A549 (cell line): ENCODE measurements at regions not wholly inside any gene's neighbourhood (a gene's known extent, or its start where the extent isn't known, plus 50 kb on each side); places are given as distances from the start of the nearest gene placed in this dataset.

Experiments used
- ATAC-seq, 2 experiments: fragments of 200-7000 bp in 1 of 2; fragments of >200 bp in 1 of 2; cut with Nextera tagmentation in 1 of 2; cut with Tn5 transposase in 1 of 2; 3 replicates each; pipeline versions ENCODE4 v1.8.0 to v1.9.1; 2018 to 2020; ENCODE audit warnings: mild to moderate bottlenecking in 1 of 2, moderate library complexity in 1 of 2
- CTCF ChIA-PET: fragments of 300-600 bp; sonication (Branson Sonifier 250); formaldehyde crosslinking; extraction: SDS; loops from one replicate; lab custom pipeline; 2021; ENCODE audit warnings: antibody characterized with exemption, inconsistent platforms; lab: Yijun Ruan, JAX
- POLR2A ChIA-PET: fragments of 350-600 bp; formaldehyde crosslinking; extraction: SDS; loops from one replicate; lab custom pipeline; 2021; ENCODE audit warnings: antibody characterized with exemption, inconsistent platforms; lab: Yijun Ruan, JAX
- DNase-seq, 2 experiments: peaks; one replicate each; pipeline versions ENCODE4 v3.0.0 to v3.0.0-alpha.2; 2011 to 2016; ENCODE audit warnings: low read depth in 1 of 2, low spot score in 1 of 2
- FAIRE-seq: peaks from 2 replicates; lab custom pipeline; 2011; peaks lifted over from hg19 to GRCh38; lab: Jason Lieb, UNC
- H3K27ac ChIP-seq, 2 experiments: fragments of >200 bp; sonication (Bioruptor Twin); formaldehyde crosslinking; 3 replicates each; pipeline ENCODE4 v1.5.1; 2016 to 2017
- H3K4me1 ChIP-seq: fragments of >200 bp; sonication (Bioruptor Twin); formaldehyde crosslinking; 3 replicates; pipeline ENCODE4 v1.6.1; 2016
- H3K4me2 ChIP-seq: fragments of >200 bp; sonication (Bioruptor Twin); formaldehyde crosslinking; 3 replicates; pipeline ENCODE4 v1.6.1; 2016
- H3K4me3 ChIP-seq: fragments of >200 bp; sonication (Bioruptor Twin); formaldehyde crosslinking; 3 replicates; pipeline ENCODE4 v1.5.1; 2016
- H3K9me3 ChIP-seq: fragments of >200 bp; sonication (Bioruptor Twin); formaldehyde crosslinking; 3 replicates; pipeline ENCODE4 v1.6.1; 2016
- CBX2 ChIP-seq: fragments of 200-600 bp; sonication (generic); IDR thresholded peaks from 2 replicates; pipeline ENCODE4 v1.6.1; 2016; ENCODE audit warnings: low read depth, mild to moderate bottlenecking, borderline replicate concordance
- CBX8 ChIP-seq: fragments of 200-600 bp; sonication (generic); IDR thresholded peaks from 2 replicates; pipeline ENCODE4 v1.6.1; 2016
- CHD2 ChIP-seq: fragments of 150-350 bp; IDR thresholded peaks from 2 replicates; pipeline ENCODE4 v1.6.1; 2014; ENCODE audit warnings: low read length; ENCODE audit not compliant: partially characterized antibody
- CHD4 ChIP-seq: fragments of 200-600 bp; sonication (generic); IDR thresholded peaks from 2 replicates; pipeline ENCODE4 v1.6.1; 2016; ENCODE audit warnings: antibody characterized with exemption, mild to moderate bottlenecking, borderline replicate concordance
- FOSB ChIP-seq: fragments of 250-450 bp; sonication (Bioruptor Pico); IDR thresholded peaks from 2 replicates; pipeline ENCODE4 v1.5.0; 2020; ENCODE audit warnings: mild to moderate bottlenecking, moderate library complexity
- FOSL2 ChIP-seq, 2 experiments: fragments of 450-650 bp in 1 of 2; fragments of >200 bp in 1 of 2; sonication (Bioruptor Twin) in 1 of 2; formaldehyde crosslinking; IDR thresholded peaks; 2 replicates each; pipeline versions ENCODE4 v1.5.0 to v1.6.1; 2016 to 2020; ENCODE audit warnings: mild to moderate bottlenecking in 1 of 2, moderate library complexity in 1 of 2
- HEYL ChIP-seq: fragments of 250-450 bp; sonication (Bioruptor Pico); IDR thresholded peaks from 2 replicates; pipeline ENCODE4 v1.8.0; 2021; ENCODE audit warnings: mild to moderate bottlenecking, moderate library complexity
- HOXB5 ChIP-seq: fragments of 250-450 bp; sonication (Bioruptor Pico); IDR thresholded peaks from 2 replicates; pipeline ENCODE4 v1.5.0; 2020; ENCODE audit warnings: mild to moderate bottlenecking, moderate library complexity
- KDM5A ChIP-seq: fragments of 200-600 bp; sonication (generic); IDR thresholded peaks from 2 replicates; pipeline ENCODE4 v1.6.1; 2016; ENCODE audit warnings: antibody characterized with exemption, mild to moderate bottlenecking
- MAFK ChIP-seq: fragments of 450-650 bp; IDR thresholded peaks from 2 replicates; pipeline ENCODE4 v1.6.1; 2014; ENCODE audit not compliant: partially characterized antibody
- MAZ ChIP-seq: fragments of 150-350 bp; IDR thresholded peaks from 2 replicates; pipeline ENCODE4 v1.6.1; 2014; ENCODE audit warnings: antibody characterized with exemption, low read depth, low read length, borderline replicate concordance
- MYC ChIP-seq: IDR thresholded peaks from 2 replicates; pipeline ENCODE4 v1.6.1; 2012; ENCODE audit warnings: mild to moderate bottlenecking, inconsistent platforms, low read length, improper control_type of control experiment, borderline replicate concordance
- NFE2L2 ChIP-seq: fragments of 150-350 bp; conservative IDR thresholded peaks from 2 replicates; pipeline ENCODE4 v1.6.1; 2014; ENCODE audit warnings: low read length
- NR3C1 ChIP-seq: fragments of >200 bp; sonication (Bioruptor Twin); formaldehyde crosslinking; IDR thresholded peaks from 3 replicates; pipeline ENCODE4 v1.6.1; 2017
- PBX3 ChIP-seq: IDR thresholded peaks from 2 replicates; pipeline ENCODE4 v1.6.1; 2012
- POLR2A ChIP-seq: IDR thresholded peaks from 2 replicates; pipeline ENCODE4 v1.6.1; 2012; ENCODE audit warnings: mild to moderate bottlenecking, low read length
- POLR2AphosphoS2 ChIP-seq: conservative IDR thresholded peaks from 2 replicates; pipeline ENCODE4 v1.6.1; 2012; ENCODE audit warnings: low read length, improper control_type of control experiment, inconsistent platforms
- RCOR1 ChIP-seq: fragments of 150-350 bp; IDR thresholded peaks from 2 replicates; pipeline ENCODE4 v1.6.1; 2014; ENCODE audit warnings: antibody characterized with exemption, low read length, low read depth
- RNF2 ChIP-seq: fragments of 200-600 bp; sonication (generic); IDR thresholded peaks from 2 replicates; pipeline ENCODE4 v1.6.1; 2016; ENCODE audit warnings: low read depth, mild to moderate bottlenecking, antibody characterized with exemption, moderate library complexity, borderline replicate concordance
- ZFP36 ChIP-seq: fragments of 450-650 bp; IDR thresholded peaks from 2 replicates; pipeline ENCODE4 v1.6.1; 2014; ENCODE audit warnings: borderline replicate concordance; ENCODE audit not compliant: partially characterized antibody
- ZSCAN20 ChIP-seq: fragments of 250-450 bp; sonication (Bioruptor Pico); IDR thresholded peaks from 2 replicates; pipeline ENCODE4 v1.8.0; 2022; ENCODE audit warnings: mild to moderate bottlenecking, moderate library complexity
- WGBS: methylation state at CpG from one replicate; pipeline ENCODE4 v1.1.6; 2017; ENCODE audit errors: missing lambda C conversion rate; 5-methylcytosine and 5-hydroxymethylcytosine counted together
- TF ChIP-seq, protein P1 (sequence below): fragments of 450-650 bp; IDR thresholded peaks from 2 replicates; pipeline ENCODE4 v1.6.1; 2014; ENCODE audit warnings: antibody characterized with exemption
- TF ChIP-seq, protein P2 (sequence below): fragments of >200 bp; sonication (Bioruptor Twin); formaldehyde crosslinking; IDR thresholded peaks from 2 replicates; pipeline ENCODE4 v1.6.1; 2016
- TF ChIP-seq, protein P3 (sequence below): fragments of 250-450 bp; sonication (Bioruptor Pico); IDR thresholded peaks from 2 replicates; pipeline ENCODE4 v1.5.0; 2021; ENCODE audit warnings: mild to moderate bottlenecking, moderate library complexity, borderline replicate concordance
- TF ChIP-seq, protein P4 (sequence below): fragments of 200-600 bp; sonication (generic); IDR thresholded peaks from 2 replicates; pipeline ENCODE4 v1.6.1; 2016; ENCODE audit warnings: antibody characterized with exemption, mild to moderate bottlenecking, moderate library complexity
- TF ChIP-seq, protein P5 (sequence below): IDR thresholded peaks from 2 replicates; pipeline ENCODE4 v1.6.1; 2012
- TF ChIP-seq, protein P6 (sequence below): fragments of 150-350 bp; IDR thresholded peaks from 2 replicates; pipeline ENCODE4 v1.6.1; 2014; ENCODE audit warnings: low read depth, mild to moderate bottlenecking, low read length
- TF ChIP-seq, protein P7 (sequence below): fragments of >200 bp; sonication (Bioruptor Twin); formaldehyde crosslinking; IDR thresholded peaks from 3 replicates; pipeline ENCODE4 v1.6.1; 2016

- TF ChIP-seq HOXB5 (CRISPR knock-in tag) (no peak), RNF2 (no peak), CHD2 (no peak), MAFK (no peak), ZFP36 (no peak), CBX2 (no peak), FOSL2 (IDR thresholded peaks at IDR 0.05) (no peak), FOSL2 (CRISPR knock-in tag; IDR thresholded peaks at IDR 0.05) (no peak), POLR2AphosphoS2 (no peak), HEYL (CRISPR knock-in tag) (no peak), MYC (no peak), CBX8 (no peak), NR3C1 (no peak), RCOR1 (no peak), POLR2A (no peak)
- TF ChIP-seq, protein P1, sequence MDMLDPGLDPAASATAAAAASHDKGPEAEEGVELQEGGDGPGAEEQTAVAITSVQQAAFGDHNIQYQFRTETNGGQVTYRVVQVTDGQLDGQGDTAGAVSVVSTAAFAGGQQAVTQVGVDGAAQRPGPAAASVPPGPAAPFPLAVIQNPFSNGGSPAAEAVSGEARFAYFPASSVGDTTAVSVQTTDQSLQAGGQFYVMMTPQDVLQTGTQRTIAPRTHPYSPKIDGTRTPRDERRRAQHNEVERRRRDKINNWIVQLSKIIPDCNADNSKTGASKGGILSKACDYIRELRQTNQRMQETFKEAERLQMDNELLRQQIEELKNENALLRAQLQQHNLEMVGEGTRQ = no peak
- TF ChIP-seq, protein P2, sequence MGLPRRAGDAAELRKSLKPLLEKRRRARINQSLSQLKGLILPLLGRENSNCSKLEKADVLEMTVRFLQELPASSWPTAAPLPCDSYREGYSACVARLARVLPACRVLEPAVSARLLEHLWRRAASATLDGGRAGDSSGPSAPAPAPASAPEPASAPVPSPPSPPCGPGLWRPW = no peak
- TF ChIP-seq, protein P3, sequence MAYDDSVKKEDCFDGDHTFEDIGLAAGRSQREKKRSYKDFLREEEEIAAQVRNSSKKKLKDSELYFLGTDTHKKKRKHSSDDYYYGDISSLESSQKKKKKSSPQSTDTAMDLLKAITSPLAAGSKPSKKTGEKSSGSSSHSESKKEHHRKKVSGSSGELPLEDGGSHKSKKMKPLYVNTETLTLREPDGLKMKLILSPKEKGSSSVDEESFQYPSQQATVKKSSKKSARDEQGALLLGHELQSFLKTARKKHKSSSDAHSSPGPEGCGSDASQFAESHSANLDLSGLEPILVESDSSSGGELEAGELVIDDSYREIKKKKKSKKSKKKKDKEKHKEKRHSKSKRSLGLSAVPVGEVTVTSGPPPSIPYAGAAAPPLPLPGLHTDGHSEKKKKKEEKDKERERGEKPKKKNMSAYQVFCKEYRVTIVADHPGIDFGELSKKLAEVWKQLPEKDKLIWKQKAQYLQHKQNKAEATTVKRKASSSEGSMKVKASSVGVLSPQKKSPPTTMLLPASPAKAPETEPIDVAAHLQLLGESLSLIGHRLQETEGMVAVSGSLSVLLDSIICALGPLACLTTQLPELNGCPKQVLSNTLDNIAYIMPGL (CRISPR knock-in tag) = no peak
- TF ChIP-seq, protein P4, sequence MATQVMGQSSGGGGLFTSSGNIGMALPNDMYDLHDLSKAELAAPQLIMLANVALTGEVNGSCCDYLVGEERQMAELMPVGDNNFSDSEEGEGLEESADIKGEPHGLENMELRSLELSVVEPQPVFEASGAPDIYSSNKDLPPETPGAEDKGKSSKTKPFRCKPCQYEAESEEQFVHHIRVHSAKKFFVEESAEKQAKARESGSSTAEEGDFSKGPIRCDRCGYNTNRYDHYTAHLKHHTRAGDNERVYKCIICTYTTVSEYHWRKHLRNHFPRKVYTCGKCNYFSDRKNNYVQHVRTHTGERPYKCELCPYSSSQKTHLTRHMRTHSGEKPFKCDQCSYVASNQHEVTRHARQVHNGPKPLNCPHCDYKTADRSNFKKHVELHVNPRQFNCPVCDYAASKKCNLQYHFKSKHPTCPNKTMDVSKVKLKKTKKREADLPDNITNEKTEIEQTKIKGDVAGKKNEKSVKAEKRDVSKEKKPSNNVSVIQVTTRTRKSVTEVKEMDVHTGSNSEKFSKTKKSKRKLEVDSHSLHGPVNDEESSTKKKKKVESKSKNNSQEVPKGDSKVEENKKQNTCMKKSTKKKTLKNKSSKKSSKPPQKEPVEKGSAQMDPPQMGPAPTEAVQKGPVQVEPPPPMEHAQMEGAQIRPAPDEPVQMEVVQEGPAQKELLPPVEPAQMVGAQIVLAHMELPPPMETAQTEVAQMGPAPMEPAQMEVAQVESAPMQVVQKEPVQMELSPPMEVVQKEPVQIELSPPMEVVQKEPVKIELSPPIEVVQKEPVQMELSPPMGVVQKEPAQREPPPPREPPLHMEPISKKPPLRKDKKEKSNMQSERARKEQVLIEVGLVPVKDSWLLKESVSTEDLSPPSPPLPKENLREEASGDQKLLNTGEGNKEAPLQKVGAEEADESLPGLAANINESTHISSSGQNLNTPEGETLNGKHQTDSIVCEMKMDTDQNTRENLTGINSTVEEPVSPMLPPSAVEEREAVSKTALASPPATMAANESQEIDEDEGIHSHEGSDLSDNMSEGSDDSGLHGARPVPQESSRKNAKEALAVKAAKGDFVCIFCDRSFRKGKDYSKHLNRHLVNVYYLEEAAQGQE = no peak
- TF ChIP-seq, protein P5, sequence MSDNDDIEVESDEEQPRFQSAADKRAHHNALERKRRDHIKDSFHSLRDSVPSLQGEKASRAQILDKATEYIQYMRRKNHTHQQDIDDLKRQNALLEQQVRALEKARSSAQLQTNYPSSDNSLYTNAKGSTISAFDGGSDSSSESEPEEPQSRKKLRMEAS = no peak
- TF ChIP-seq, protein P6, sequence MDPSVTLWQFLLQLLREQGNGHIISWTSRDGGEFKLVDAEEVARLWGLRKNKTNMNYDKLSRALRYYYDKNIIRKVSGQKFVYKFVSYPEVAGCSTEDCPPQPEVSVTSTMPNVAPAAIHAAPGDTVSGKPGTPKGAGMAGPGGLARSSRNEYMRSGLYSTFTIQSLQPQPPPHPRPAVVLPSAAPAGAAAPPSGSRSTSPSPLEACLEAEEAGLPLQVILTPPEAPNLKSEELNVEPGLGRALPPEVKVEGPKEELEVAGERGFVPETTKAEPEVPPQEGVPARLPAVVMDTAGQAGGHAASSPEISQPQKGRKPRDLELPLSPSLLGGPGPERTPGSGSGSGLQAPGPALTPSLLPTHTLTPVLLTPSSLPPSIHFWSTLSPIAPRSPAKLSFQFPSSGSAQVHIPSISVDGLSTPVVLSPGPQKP = no peak
- ATAC-seq = no peak
- no peak for DNase-seq
- FAIRE-seq = no peak
- POLR2A ChIA-PET = no interaction called here
- H3K9me3 ChIP-seq = no peaks in the 10 kb centered on the region; the same call in 2 of the 3 replicates
- H3K4me1 ChIP-seq = no peaks in the 10 kb centered on the region
- CTCF ChIA-PET = no interaction called here
- no peak overlapping the region for H3K27ac ChIP-seq
- WGBS = 0% methylated on average over 1 of the region's 1 CpG
- H3K4me2 ChIP-seq = no peak overlapping the region
- no peak overlapping the region for H3K4me3 ChIP-seq
Observed at GRCh38 chr5:158340608-158341007, 481.7 kb upstream of the CLINT1 start.

GRCh38 chr5:158326256-158326655 lies 467.3 kb upstream of the CLINT1 start:
- Histone ChIP-seq H3K4me1 (no peaks in the 10 kb centered on the region), H3K9me3 (no peaks in the 10 kb centered on the region), H3K27ac (no peak overlapping the region), H3K4me2 (no peak overlapping the region), H3K4me3 (no peak overlapping the region)
- no peak for TF ChIP-seq CBX2
- no peak for TF ChIP-seq CHD2
- TF ChIP-seq ZSCAN20 (CRISPR knock-in tag) = no peak
- no peak for TF ChIP-seq POLR2AphosphoS2
- TF ChIP-seq, protein P7, sequence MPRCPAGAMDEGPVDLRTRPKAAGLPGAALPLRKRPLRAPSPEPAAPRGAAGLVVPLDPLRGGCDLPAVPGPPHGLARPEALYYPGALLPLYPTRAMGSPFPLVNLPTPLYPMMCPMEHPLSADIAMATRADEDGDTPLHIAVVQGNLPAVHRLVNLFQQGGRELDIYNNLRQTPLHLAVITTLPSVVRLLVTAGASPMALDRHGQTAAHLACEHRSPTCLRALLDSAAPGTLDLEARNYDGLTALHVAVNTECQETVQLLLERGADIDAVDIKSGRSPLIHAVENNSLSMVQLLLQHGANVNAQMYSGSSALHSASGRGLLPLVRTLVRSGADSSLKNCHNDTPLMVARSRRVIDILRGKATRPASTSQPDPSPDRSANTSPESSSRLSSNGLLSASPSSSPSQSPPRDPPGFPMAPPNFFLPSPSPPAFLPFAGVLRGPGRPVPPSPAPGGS = no peak
- TF ChIP-seq, protein P2 = no peak
- no peak for TF ChIP-seq KDM5A
- no peak for TF ChIP-seq PBX3
- TF ChIP-seq MAZ = no peak
- no peak for TF ChIP-seq CHD4
- TF ChIP-seq FOSB = no peak
- TF ChIP-seq NFE2L2 = no peak
- no peak for FAIRE-seq
- DNase-seq = no peak
- CTCF ChIA-PET = no interaction called here
- 0% methylated on average over 1 of the region's 1 CpG for WGBS
- POLR2A ChIA-PET = no interaction called here
- ATAC-seq = no peak
